ENCODE measurements at regions not wholly inside any gene's neighbourhood (a gene's known extent, or its start where the extent isn't known, plus 50 kb on each side); places are given as distances from the start of the nearest gene placed in this dataset.

- TF ChIP-seq ZNF274 (IDR thresholded peaks at IDR 0.05; ENCODE audit: low read depth, low read length) (no peak), YY1 (IDR thresholded peaks at IDR 0.05; ENCODE audit: insufficient read depth, insufficient read length) (no peak)
Measured at GRCh38 chr3:66723231-66723630, 222.4 kb upstream of the LRIG1 start.
